GM12873 (cell line): ENCODE measurements at regions not wholly inside any gene's neighbourhood (a gene's known extent, or its start where the extent isn't known, plus 50 kb on each side); places are given as distances from the start of the nearest gene placed in this dataset.

Source experiments
- TF ChIP-seq, protein P1 (sequence below): IDR thresholded peaks from 2 replicates; pipeline ENCODE4 v1.5.1; 2012; ENCODE audit warnings: low read depth, mild to moderate bottlenecking, moderate library complexity, low read length, control low read depth; ENCODE audit not compliant: insufficient read depth; ENCODE audit errors: missing control alignments

DNA sequence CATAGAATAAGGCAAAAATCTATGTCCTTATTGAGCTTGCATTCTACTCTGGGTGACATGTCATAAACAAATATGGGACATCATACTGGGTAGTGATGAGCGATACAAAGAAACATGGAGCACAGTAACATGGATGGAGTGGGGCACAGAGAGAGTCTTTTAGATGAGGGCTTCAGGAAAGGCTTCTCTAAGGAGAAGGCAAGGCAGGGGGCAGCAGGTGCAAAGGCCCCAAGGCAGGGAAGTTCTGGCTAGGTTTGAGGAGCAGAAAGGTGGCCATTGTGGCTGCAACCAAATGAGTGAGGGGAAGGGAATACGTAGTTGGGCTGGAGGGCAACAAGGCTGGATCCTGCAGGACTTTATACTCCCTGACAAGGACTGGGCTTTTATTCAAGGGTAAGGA is 211.4 kb downstream of the HERPUD2 start:
- TF ChIP-seq, protein P1, sequence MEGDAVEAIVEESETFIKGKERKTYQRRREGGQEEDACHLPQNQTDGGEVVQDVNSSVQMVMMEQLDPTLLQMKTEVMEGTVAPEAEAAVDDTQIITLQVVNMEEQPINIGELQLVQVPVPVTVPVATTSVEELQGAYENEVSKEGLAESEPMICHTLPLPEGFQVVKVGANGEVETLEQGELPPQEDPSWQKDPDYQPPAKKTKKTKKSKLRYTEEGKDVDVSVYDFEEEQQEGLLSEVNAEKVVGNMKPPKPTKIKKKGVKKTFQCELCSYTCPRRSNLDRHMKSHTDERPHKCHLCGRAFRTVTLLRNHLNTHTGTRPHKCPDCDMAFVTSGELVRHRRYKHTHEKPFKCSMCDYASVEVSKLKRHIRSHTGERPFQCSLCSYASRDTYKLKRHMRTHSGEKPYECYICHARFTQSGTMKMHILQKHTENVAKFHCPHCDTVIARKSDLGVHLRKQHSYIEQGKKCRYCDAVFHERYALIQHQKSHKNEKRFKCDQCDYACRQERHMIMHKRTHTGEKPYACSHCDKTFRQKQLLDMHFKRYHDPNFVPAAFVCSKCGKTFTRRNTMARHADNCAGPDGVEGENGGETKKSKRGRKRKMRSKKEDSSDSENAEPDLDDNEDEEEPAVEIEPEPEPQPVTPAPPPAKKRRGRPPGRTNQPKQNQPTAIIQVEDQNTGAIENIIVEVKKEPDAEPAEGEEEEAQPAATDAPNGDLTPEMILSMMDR, result no peak

- TF ChIP-seq, protein P1, result no peak
These were observed 212.7 kb downstream of the HERPUD2 start for GRCh38 chr7:35482231-35482630.

DNA sequence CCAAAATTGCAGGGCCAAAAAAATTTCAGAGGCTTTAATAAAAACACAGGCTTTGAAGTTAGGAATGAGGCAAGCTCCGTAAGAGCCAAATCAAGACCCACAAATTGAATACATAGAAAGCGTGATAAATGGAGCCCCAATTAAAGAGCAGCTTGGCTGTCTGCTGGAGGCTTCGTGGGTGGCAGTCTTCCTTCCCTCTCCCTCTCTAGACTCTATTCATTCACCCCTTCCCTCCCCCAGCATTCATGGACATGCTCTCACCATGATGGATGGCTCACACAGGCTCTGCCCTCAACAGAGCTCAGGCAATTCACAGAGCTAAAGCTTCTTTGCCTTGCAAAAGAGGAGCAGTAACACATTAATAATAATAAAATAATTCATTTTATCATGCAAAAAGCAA is 214.1 kb downstream of the HERPUD2 start:
- TF ChIP-seq, protein P1, result no peak

- TF ChIP-seq, protein P1, result no peak
These were observed 217.3 kb downstream of the HERPUD2 start for GRCh38 chr7:35477609-35478008.

- TF ChIP-seq, protein P1, result no peak
These were observed 220.2 kb upstream of the TBX20 start for GRCh38 chr7:35474100-35474499.

DNA sequence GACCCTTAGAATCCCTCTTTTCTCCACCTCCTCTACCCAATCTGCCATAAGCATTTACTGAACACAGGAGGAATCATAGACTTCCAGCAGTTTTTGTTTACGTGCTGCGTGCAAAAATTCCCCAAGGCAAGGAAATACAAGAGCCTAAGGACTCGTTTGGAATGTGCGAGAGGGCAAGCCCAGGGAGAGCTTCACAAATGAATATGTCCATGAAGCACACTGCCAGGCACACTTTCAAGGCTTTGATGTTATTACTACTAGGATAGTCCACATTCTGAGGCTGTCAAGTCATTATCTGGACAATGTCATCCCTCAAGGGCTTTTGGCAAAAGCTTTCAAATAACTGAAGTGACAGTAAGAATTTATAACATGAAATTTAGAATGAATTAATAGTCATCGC is 214.7 kb upstream of the TBX20 start:
- TF ChIP-seq, protein P1, result no peak

- TF ChIP-seq, protein P1, result no peak
These were observed 213.6 kb upstream of the TBX20 start for GRCh38 chr7:35467456-35467978.
